ENCODE measurements at regions not wholly inside any gene's neighbourhood (a gene's known extent, or its start where the extent isn't known, plus 50 kb on each side); places are given as distances from the start of the nearest gene placed in this dataset.

DNA sequence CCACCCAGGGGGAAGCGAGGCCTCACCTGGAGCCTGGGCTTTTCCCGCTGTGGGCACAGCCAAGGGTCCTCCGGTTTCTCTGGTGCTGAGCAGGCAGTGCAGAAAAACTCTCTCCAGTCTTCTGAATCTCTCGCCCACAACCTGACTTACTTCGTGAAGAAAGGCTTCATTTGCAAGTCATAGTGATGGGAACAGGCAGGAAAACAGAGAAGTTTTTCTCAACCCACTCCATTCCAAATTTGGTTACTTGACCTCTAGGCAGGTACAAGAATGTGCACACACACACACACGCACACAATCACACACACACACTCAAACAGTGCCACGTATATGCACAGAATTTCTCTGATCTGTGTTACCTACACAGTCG is 524.5 kb downstream of the CD83 start:
- DNase-seq, result no peak
- Mint-ChIP-seq H3K27me3 (peaks cover 0 to 3% of the 10 kb centered on the region in 2 donors), H3K36me3 (no peaks in the 10 kb centered on the region), H3K9me3 (peaks cover 0 to 3% (median 0%) of the 10 kb centered on the region in 8 donors), H3K4me3 (no peak overlapping the region), H3K27ac (no peak overlapping the region), H3K4me1 (peaks cover 4 to 13% (median 7%) of the 10 kb centered on the region in 4 donors)
- POLR2A ChIA-PET (ENCODE audit: partially characterized antibody), result no interaction called here
- Histone ChIP-seq H3K9me3 (ENCODE audit: control insufficient read depth in 1 of 2, low read length in 2 of 2) (no peaks in the 10 kb centered on the region), H3K27me3 (ENCODE audit: insufficient read depth, low read length) (no peaks in the 10 kb centered on the region), H3K27ac (ENCODE audit: low read depth, low read length) (no peak overlapping the region), H3K36me3 (ENCODE audit: insufficient read depth, low read length) (no peaks in the 10 kb centered on the region), H3K4me1 (ENCODE audit: insufficient read depth, low read length) (peaks cover 6% of the 10 kb centered on the region), H3K4me3 (ENCODE audit: low read length in 2 of 2) (no peak overlapping the region)
- CTCF ChIA-PET (ENCODE audit: partially characterized antibody), result no interaction called here
- intact Hi-C loops (cut with micrococcal nuclease), result no loop called here

- no peaks in the 10 kb centered on the region for H3K36me3 Mint-ChIP-seq
- peaks cover 0 to 3% of the 10 kb centered on the region in 2 donors for H3K27me3 Mint-ChIP-seq
- DNase-seq, result no peak
- no peak overlapping the region for H3K4me3 ChIP-seq (ENCODE audit: low read length in 2 of 2)
- H3K27me3 ChIP-seq (ENCODE audit: insufficient read depth, low read length), result no peaks in the 10 kb centered on the region
- H3K9me3 ChIP-seq (ENCODE audit: control insufficient read depth in 1 of 2, low read length in 2 of 2), result no peaks in the 10 kb centered on the region
- CTCF ChIA-PET (ENCODE audit: partially characterized antibody), result no interaction called here
- peaks cover 0 to 6% (median 3%) of the 10 kb centered on the region in 4 donors for H3K4me1 Mint-ChIP-seq
- peak overlapping the region in 2 of 7 donors; percentile 31 to 50 for H3K27ac Mint-ChIP-seq
- H3K36me3 ChIP-seq (ENCODE audit: insufficient read depth, low read length), result no peaks in the 10 kb centered on the region
- no peak overlapping the region for H3K4me3 Mint-ChIP-seq
- POLR2A ChIA-PET (ENCODE audit: partially characterized antibody), result no interaction called here
- no peaks in the 10 kb centered on the region for H3K4me1 ChIP-seq (ENCODE audit: insufficient read depth, low read length)
- H3K9me3 Mint-ChIP-seq, result peaks cover 0 to 3% (median 0%) of the 10 kb centered on the region in 8 donors
- intact Hi-C loops (cut with micrococcal nuclease), result no loop called here
- H3K27ac ChIP-seq (ENCODE audit: low read depth, low read length), result no peak overlapping the region
Observed at GRCh38 chr6:14642842-14643241, 525.3 kb downstream of the CD83 start.

DNA sequence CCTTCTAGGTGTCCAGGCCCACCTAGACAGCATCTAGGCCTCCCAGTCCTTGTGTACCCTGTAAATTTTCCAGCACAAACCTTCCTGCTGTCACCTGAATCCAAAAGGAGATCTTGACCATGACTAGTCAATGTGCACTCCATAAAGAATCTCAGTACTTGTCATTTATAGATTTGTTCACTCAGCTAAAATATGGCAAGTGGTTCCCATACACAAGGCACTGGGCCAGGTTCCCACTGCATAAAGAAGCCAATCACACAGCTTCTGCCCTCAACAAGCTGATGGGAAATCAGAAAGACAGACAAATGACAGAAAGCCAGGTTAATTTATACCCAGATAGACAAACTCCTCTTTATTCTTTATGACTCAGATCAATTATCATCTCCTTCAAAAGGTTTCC is 526.8 kb downstream of the CD83 start:
- Histone ChIP-seq H3K4me1 (ENCODE audit: insufficient read depth, low read length) (no peaks in the 10 kb centered on the region), H3K4me3 (ENCODE audit: low read length in 2 of 2) (no peak overlapping the region), H3K9me3 (ENCODE audit: control insufficient read depth in 1 of 2, low read length in 2 of 2) (no peaks in the 10 kb centered on the region), H3K36me3 (ENCODE audit: insufficient read depth, low read length) (no peaks in the 10 kb centered on the region), H3K27ac (ENCODE audit: low read depth, low read length) (no peak overlapping the region), H3K27me3 (ENCODE audit: insufficient read depth, low read length) (no peaks in the 10 kb centered on the region)
- H3K27ac Mint-ChIP-seq, result no peak overlapping the region
- H3K4me1 Mint-ChIP-seq, result peaks cover 0 to 4% (median under 1%) of the 10 kb centered on the region in 4 donors
- ChIA-PET CTCF (ENCODE audit: partially characterized antibody) (no interaction called here), POLR2A (ENCODE audit: partially characterized antibody) (interaction anchor here (0.9 kb wide), 1 partner anchor 9 kb away, joined by 5 read pairs; no protein-coding TSS in a partner anchor)
- peaks cover 0 to 7% (median 0%) of the 10 kb centered on the region in 8 donors for H3K9me3 Mint-ChIP-seq
- intact Hi-C loops (cut with micrococcal nuclease), result no loop called here
- no peak overlapping the region for H3K4me3 Mint-ChIP-seq
- DNase-seq, result no peak
- H3K36me3 Mint-ChIP-seq, result no peaks in the 10 kb centered on the region
- H3K27me3 Mint-ChIP-seq, result peaks cover 0 to 2% of the 10 kb centered on the region in 2 donors

DNA sequence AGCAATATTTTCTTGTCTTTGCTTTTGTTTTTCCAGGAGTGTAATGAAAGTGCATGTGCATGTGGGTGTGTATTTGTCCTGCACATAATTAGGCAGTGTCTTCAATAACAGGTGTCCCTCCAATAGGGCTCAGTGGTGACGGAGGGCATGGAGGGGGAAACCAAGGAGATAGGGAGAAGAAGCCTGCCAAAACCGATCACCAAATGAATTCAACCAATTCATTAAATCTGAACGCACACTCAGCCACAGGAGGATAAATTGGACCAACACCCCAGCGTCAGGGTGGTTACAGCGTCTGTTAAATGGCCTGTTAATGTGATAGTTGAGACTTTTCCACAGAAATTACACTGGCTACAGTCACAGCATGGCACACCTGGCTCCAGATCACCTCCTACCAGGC is 527.6 kb downstream of the CD83 start:
- Mint-ChIP-seq H3K36me3 (no peaks in the 10 kb centered on the region), H3K4me1 (peaks cover 0 to 4% (median 0%) of the 10 kb centered on the region in 4 donors), H3K4me3 (no peak overlapping the region), H3K27ac (no peak overlapping the region), H3K27me3 (peaks cover 0 to 2% of the 10 kb centered on the region in 2 donors), H3K9me3 (peaks cover 0 to 7% (median 0%) of the 10 kb centered on the region in 8 donors)
- Histone ChIP-seq H3K9me3 (ENCODE audit: control insufficient read depth in 1 of 2, low read length in 2 of 2) (no peaks in the 10 kb centered on the region), H3K4me3 (ENCODE audit: low read length in 2 of 2) (no peak overlapping the region), H3K36me3 (ENCODE audit: insufficient read depth, low read length) (no peaks in the 10 kb centered on the region), H3K4me1 (ENCODE audit: insufficient read depth, low read length) (no peaks in the 10 kb centered on the region), H3K27me3 (ENCODE audit: insufficient read depth, low read length) (no peaks in the 10 kb centered on the region), H3K27ac (ENCODE audit: low read depth, low read length) (no peak overlapping the region)
- intact Hi-C loops (cut with micrococcal nuclease), result no loop called here
- POLR2A ChIA-PET (ENCODE audit: partially characterized antibody), result no interaction called here
- no peak for DNase-seq
- CTCF ChIA-PET (ENCODE audit: partially characterized antibody), result no interaction called here

DNA sequence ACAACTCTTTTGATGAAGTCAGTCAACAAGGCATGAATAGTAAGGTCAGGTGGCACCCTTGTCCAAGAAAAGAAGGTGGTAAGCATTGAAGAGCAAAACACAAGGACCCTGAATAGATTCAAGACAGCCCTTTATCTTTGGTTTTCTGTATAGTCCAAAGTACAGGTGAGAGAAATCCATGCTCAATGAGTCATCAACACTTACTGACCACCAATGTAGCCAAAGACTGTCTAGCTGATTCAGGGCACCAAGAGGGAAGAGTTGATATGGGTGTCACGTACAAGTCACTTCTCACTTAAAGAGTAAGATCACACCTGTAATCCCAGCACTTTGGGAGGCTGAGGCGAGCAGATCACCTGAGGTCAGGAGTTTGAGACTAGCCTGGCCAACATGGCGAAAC is 528.3 kb downstream of the CD83 start:
- ChIA-PET POLR2A (ENCODE audit: partially characterized antibody) (no interaction called here), CTCF (ENCODE audit: partially characterized antibody) (no interaction called here)
- DNase-seq, result no peak

DNA sequence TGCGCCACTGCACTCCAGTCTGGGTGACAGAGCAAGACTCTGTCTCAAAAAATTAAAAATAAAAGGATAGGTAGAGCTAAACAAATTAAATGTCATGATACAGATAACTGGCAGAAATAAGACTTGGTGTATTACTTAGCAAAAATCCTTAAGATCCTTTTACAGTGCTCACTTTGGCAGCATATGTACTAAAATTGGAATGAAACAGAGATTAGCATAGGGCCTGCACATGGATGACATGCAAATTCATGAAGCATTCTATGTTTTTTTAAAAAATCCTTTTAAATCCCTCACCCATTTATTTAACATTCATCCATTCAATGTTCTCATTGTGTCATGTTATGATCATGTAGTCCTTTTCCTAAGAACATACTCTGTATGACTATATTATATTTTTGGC is 528.8 kb downstream of the CD83 start:
- H3K27ac ChIP-seq (ENCODE audit: low read depth, low read length), result no peak overlapping the region
- no peaks in the 10 kb centered on the region for H3K4me1 ChIP-seq (ENCODE audit: insufficient read depth, low read length)
- H3K27me3 Mint-ChIP-seq, result no peaks in the 10 kb centered on the region
- H3K36me3 Mint-ChIP-seq, result no peaks in the 10 kb centered on the region
- no peak overlapping the region for H3K4me3 ChIP-seq (ENCODE audit: low read length in 2 of 2)
- ChIA-PET POLR2A (ENCODE audit: partially characterized antibody) (no interaction called here), CTCF (ENCODE audit: partially characterized antibody) (no interaction called here)
- H3K27me3 ChIP-seq (ENCODE audit: insufficient read depth, low read length), result no peaks in the 10 kb centered on the region
- intact Hi-C loops (cut with micrococcal nuclease), result no loop called here
- H3K9me3 Mint-ChIP-seq, result peaks cover 0 to 7% (median 0%) of the 10 kb centered on the region in 8 donors
- DNase-seq, result no peak
- H3K27ac Mint-ChIP-seq, result no peak overlapping the region
- H3K4me3 Mint-ChIP-seq, result no peak overlapping the region
- no peaks in the 10 kb centered on the region for H3K36me3 ChIP-seq (ENCODE audit: insufficient read depth, low read length)
- no peaks in the 10 kb centered on the region for H3K4me1 Mint-ChIP-seq
- no peaks in the 10 kb centered on the region for H3K9me3 ChIP-seq (ENCODE audit: control insufficient read depth in 1 of 2, low read length in 2 of 2)

More for the DNA sequence above, 528.3 kb downstream of the CD83 start:
- Mint-ChIP-seq H3K4me1 (no peaks in the 10 kb centered on the region), H3K27me3 (no peaks in the 10 kb centered on the region), H3K4me3 (no peak overlapping the region), H3K27ac (no peak overlapping the region), H3K9me3 (peaks cover 0 to 7% (median 0%) of the 10 kb centered on the region in 8 donors), H3K36me3 (no peaks in the 10 kb centered on the region)
- H3K27me3 ChIP-seq (ENCODE audit: insufficient read depth, low read length), result no peaks in the 10 kb centered on the region
- H3K27ac ChIP-seq (ENCODE audit: low read depth, low read length), result no peak overlapping the region
- no peaks in the 10 kb centered on the region for H3K36me3 ChIP-seq (ENCODE audit: insufficient read depth, low read length)
- no peaks in the 10 kb centered on the region for H3K4me1 ChIP-seq (ENCODE audit: insufficient read depth, low read length)
- H3K4me3 ChIP-seq (ENCODE audit: low read length in 2 of 2), result no peak overlapping the region
- no peaks in the 10 kb centered on the region for H3K9me3 ChIP-seq (ENCODE audit: control insufficient read depth in 1 of 2, low read length in 2 of 2)
- intact Hi-C loops (cut with micrococcal nuclease), result no loop called here

DNA sequence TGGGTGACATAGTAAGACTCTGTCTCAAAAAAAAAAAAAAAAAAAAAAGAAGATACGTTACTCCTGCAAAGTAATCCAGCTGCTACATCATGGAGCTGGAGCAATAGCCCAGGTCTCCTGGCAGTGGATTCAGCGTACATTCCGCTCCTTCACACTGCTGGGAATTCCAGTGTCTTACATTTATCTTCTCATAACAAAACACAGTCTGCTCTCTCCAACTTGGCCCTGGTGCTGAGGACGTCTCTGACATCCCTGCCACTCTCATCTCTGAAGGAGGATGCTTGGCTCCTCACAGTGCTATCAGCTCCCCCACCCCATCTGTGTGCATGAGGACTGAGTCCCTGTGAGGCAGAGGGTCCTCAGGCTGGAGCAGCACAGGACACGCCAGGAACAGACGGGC is 529.8 kb downstream of the CD83 start:
- Histone ChIP-seq H3K36me3 (ENCODE audit: insufficient read depth, low read length) (no peaks in the 10 kb centered on the region), H3K27me3 (ENCODE audit: insufficient read depth, low read length) (no peaks in the 10 kb centered on the region), H3K4me3 (ENCODE audit: low read length in 2 of 2) (no peak overlapping the region), H3K9me3 (ENCODE audit: control insufficient read depth in 1 of 2, low read length in 2 of 2) (no peaks in the 10 kb centered on the region), H3K27ac (ENCODE audit: low read depth, low read length) (no peak overlapping the region), H3K4me1 (ENCODE audit: insufficient read depth, low read length) (no peaks in the 10 kb centered on the region)
- H3K36me3 Mint-ChIP-seq, result no peaks in the 10 kb centered on the region
- CTCF ChIA-PET (ENCODE audit: partially characterized antibody), result interaction anchor here (0.7 kb wide), 1 partner anchor 255 kb away, joined by 3 read pairs; no protein-coding TSS in a partner anchor
- H3K4me1 Mint-ChIP-seq, result no peaks in the 10 kb centered on the region
- no peak for DNase-seq
- H3K27ac Mint-ChIP-seq, result peak overlapping the region in 1 of 7 donors; percentile 2
- H3K9me3 Mint-ChIP-seq, result peaks cover 0 to 7% (median 0%) of the 10 kb centered on the region in 8 donors
- POLR2A ChIA-PET (ENCODE audit: partially characterized antibody), result interaction anchor here (0.7 kb wide), 1 partner anchor 359 kb away, joined by 3 read pairs; no protein-coding TSS in a partner anchor
- H3K27me3 Mint-ChIP-seq, result no peaks in the 10 kb centered on the region
- intact Hi-C loops (cut with micrococcal nuclease), result no loop called here
- no peak overlapping the region for H3K4me3 Mint-ChIP-seq

DNA sequence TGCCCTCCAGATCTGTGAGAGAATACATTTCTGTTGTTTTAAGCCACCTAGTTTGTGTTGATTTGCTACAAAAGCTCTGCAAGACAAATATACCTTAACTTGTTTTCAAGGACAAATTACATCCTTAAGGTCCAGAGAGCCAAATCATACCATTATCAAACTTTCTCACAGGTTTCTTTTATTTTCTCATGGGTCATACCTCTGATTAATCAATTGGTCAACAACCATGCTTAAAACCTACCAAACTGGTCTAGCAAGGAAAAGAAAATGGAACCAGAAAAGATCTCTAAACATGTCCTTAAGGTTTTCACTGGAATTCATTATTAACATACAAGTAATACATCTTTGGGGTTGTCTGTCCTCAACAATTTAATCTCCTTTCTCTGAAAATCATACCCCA is 535.0 kb downstream of the CD83 start:
- no peak overlapping the region for H3K4me3 ChIP-seq (ENCODE audit: low read length in 2 of 2)
- H3K4me1 ChIP-seq (ENCODE audit: insufficient read depth, low read length), result peaks cover 21% of the 10 kb centered on the region
- no peak for DNase-seq
- no peaks in the 10 kb centered on the region for H3K9me3 ChIP-seq (ENCODE audit: control insufficient read depth in 1 of 2, low read length in 2 of 2)
- H3K9me3 Mint-ChIP-seq, result peaks cover 0 to 4% (median 0%) of the 10 kb centered on the region in 8 donors
- H3K4me1 Mint-ChIP-seq, result peaks cover 19 to 23% (median 21%) of the 10 kb centered on the region in 4 donors
- no peak overlapping the region for H3K27ac Mint-ChIP-seq
- intact Hi-C loops (cut with micrococcal nuclease), result no loop called here
- ChIA-PET POLR2A (ENCODE audit: partially characterized antibody) (no interaction called here), CTCF (ENCODE audit: partially characterized antibody) (no interaction called here)
- H3K36me3 ChIP-seq (ENCODE audit: insufficient read depth, low read length), result no peaks in the 10 kb centered on the region
- H3K36me3 Mint-ChIP-seq, result no peaks in the 10 kb centered on the region
- no peaks in the 10 kb centered on the region for H3K27me3 Mint-ChIP-seq
- no peaks in the 10 kb centered on the region for H3K27me3 ChIP-seq (ENCODE audit: insufficient read depth, low read length)
- H3K4me3 Mint-ChIP-seq, result no peak overlapping the region
- no peak overlapping the region for H3K27ac ChIP-seq (ENCODE audit: low read depth, low read length)
